Stimulated activated CD8-positive, alpha-beta memory T cell treated with anti-CD3 and anti-CD28 coated beads, Interleukin-2, amount 100 ng/mL, for 48 hours (primary cell): ENCODE measurements at regions not wholly inside any gene's neighbourhood (a gene's known extent, or its start where the extent isn't known, plus 50 kb on each side); places are given as distances from the start of the nearest gene placed in this dataset.
"Not testable (repeated sequence)": the region's sequence is repeated elsewhere in the genome, so short reads cannot be mapped to it uniquely, and the experiment has no call there.

Source experiments
- DNase-seq, 2 donors: peaks; one replicate each; pipeline ENCODE4 v3.0.0-alpha.2; 2020; ENCODE audit warnings: low read depth in 2 of 2

DNA sequence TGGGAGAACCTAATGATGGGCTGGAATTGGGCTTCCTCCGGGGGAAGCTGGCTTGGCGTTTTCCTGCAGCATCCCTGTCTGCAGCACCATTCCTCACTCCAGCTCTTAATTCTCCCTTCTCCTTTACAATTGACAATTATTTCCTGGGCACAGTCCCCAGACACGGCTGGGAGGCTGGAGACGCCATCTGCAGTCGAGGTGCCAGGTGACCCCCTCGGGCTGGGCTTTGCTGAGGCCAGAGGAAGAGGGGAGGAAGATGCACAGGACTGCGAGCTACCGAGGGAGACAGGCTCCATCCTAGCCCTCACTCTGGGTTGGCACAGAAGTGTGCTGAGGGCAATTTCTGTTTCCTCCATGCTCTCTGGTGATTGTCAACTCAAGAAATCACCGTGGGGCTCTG, 453.8 kb downstream of the PTPRU start:
- no peak for DNase-seq

DNA sequence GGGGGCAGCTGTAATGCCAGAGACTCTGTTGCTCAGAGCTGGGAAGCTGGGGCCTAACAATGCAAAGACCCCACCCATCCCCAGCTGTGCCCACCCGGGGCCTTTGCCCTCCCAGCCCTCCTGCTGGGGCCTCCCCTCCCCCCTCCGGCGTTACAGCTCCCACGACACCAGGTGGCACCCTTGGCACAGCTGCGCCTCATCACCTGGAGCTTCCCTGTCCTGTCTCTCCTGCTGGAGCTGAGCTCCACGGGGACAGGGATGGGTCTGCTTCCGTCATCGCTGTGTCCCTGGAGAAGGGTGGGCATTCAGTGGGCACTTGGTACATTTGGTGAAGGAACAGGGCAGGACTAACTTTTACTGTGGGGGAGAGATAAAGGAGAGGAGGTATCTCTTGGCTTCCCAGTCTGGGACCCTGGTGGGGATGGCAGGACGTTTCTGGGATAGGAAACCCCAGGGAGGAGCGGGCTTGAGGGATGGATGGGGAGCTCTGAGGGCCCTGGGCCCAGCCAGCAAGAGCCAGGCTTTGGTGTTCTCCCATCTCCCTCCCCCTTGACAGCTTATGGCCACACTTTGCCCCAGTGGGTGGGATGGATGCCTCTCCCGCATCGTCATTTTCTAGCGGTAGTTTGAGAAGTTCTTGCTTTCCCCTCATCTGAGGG, 453.2 kb downstream of the PTPRU start:
- no peak for DNase-seq

DNA sequence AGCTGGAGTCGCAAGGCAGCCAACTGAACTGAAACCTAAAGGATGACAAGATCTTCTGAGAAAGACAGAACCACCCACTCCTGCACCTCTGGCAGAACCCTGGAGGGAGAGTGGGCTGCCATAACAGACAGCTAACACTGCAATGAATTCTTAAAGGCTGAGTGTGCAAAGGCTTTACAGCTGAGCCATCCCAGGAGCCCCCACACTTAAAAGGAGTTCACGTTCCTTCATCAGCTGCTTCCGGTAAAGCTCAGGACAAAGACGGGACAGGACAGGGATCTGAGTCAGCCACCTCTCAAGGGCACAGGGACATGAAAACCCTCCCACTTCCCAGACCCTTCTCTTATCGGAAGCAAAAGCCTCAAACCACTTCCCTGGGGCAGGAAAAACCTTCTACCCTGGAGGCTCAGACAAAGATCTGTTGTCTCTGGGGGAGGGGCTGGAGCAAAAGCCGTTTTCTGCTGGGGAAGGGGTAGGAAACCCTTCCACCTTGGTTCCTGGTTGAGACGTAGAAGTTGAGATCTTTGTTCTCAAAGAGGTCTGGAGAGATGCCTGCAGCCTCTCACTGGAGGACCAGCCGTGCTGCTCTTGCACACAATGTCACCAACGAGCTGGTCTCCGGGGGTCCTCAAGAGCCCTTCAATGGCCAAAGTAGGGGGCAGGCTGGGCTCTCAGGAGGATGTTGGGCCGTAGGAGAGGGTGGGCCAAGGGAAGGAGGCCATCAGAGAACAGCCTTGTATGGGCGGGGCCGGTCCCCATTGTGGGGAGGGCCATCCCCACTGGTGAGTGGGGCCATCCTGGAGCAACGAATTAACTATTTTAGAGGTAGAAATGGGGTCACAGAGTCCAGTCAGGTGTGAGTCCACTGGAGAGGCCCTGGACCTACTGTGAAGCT, 452.4 kb downstream of the PTPRU start:
- DNase-seq, result no peak

DNA sequence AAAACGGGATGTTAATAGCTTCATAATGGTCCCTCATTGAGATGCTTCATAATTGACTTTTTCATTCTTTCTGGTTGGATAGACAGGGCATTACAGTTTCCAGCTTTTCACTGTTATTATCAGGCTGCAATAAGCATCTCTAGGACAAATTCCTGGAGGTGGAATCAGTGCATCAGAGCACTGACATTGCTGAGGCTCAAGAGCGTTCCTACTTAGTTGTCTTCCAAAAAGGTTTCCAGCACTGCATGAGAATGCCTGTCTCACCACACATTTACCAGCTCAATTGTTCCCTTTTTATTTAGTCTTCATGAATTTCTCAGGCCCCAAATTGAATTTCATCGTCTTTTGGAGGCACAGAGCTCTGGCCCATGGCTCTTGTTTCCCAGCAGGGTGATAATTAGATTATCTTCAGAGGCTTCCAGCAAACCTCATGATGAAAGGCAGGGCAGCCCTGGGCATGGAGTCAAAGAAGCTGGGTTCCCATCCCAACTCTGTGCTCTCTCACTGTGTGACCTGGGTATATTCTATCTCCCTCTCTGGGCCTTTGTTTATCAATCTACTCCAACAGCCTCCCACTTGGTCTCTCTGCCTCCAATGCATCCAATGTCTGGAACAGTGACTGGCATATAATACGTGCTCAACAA, 451.4 kb downstream of the PTPRU start:
- no peak for DNase-seq

DNA sequence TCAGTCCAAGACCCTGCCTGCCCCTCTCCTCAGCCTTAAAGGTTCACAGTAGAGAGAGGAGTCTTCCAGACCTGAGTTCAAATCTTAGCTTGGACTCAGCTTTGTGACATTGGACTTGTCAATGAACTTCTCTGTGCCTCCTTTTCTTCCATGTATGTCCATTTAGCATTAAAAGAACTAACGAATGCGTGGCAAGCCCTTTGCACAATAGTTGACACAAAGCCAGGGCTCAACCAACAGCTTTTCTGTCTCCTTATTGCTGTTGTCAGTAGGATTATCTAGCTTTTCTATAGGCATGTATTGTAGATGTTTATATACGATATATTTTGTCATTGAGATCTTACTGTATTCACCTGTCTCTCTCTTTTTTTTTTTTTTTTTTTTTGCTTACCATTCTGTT, 450.8 kb downstream of the PTPRU start:
- no peak for DNase-seq

DNA sequence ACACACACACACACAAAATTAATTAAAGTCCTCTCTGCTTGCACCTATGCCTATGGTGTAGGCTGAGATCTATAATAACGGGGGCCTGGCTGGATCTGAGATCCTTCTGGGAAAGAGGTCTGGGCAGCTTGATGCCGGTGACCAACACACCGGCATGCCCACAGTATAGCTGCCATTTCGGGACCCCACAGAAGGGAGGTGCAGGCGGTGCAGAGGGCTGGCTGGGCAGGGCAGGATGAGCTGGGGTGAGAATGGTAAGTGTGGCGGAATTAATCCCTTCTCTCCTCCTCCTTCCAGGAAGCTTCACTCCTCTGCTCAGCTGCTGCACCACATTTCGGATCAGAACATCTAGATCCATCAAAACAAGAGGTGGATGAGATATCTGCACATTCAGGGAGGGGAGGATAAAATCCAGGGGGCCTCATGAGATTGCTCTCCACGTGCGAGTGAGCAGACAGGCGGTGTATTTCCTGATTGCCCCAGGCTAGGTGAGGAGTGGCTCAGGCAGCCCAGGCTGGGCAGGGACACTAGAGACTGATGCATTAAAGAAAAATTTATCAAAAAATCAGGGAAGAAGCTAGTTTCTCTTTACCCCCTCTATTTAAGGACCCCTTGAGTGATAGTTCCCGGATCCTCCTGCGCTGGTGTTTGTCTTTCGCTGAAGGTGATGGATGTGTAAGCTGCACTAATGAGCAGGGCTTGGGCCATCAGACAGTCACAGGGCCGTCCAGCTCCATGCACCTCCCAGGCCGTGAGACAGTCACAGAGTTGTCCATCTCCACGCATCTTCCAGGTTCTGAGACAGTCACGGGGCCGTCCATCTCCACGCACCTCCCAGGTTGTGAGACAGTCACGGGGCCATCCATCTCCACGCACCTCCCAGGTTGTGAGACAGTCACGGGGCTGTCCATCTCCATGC, 449.9 kb downstream of the PTPRU start:
- DNase-seq, result no peak

DNA sequence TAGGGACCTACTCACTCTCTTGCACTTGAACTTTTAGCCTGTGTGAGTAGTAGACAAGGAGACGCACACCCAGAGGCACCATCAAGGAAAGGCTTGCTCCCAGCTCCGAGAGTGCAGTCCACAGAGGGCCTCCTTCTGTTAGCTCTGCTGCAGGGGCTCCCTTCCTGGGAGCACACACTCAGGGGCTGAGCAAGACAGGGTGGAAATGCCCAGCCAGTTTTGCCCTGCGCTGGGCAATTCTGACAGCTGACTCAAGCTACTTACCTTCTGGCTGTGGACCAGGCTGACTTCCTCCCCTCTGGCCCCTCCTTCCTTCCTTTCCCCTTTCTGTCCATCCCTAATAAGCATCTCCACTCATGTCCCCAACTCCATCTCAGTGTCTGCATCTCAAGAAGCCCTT, 449.1 kb downstream of the PTPRU start:
- DNase-seq, result no peak

DNA sequence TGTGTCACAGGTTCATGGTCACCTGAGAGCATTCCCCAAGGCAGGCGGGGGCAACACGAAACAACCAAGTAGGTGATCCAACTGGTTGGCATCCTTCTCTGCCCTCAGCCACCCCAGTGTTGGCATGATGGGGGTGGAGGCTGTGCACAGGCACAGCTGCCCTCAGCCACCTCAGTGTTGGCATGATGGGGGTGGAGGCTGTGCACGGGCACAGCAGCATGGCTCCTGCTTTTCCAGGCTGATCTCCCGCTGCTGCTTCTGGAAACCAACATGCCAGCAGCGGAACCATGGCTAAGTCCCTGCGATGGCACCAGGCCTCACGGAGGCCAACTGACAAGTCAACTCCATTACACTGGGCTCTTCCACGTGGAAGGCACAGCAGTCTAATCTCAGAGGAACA, 447.8 kb downstream of the PTPRU start:
- no peak for DNase-seq

DNA sequence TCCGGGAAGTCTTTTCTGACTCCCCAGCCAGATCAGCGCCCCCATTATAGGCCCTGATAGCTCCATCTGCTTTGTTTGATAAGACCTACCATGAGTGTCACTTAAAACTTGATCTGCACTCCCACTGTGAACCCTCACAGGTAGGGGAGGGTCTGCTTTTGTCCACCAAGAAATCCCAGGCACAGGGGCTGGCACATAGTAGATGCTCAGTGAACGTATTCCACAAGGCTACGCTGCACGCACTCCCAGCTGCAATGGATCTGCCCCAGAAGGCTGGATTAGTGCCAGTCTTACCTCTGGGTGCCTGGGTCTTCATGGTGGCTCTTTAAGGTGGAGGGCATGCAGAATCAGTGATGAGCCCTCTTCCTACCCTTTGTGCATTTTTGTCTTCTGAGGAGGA, 447.1 kb downstream of the PTPRU start:
- no peak for DNase-seq

DNA sequence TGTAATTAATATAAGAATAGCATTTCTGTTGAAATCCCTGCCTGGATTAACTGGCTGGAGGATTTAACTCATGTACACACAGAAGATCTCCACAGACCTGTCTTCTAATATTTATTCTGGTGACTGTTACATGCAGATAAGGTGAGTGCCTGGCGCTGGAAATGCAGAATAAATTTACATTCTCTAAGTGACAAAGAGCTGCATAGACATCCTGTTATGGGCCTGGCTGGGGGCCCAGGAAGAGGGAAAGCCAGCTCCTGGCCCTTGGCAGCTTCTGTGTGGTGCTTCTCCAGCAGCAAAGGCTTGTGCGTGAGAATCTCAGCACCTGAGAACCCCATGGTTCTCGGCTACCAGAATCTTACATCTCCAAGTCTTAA, 446.6 kb downstream of the PTPRU start:
- no peak for DNase-seq

DNA sequence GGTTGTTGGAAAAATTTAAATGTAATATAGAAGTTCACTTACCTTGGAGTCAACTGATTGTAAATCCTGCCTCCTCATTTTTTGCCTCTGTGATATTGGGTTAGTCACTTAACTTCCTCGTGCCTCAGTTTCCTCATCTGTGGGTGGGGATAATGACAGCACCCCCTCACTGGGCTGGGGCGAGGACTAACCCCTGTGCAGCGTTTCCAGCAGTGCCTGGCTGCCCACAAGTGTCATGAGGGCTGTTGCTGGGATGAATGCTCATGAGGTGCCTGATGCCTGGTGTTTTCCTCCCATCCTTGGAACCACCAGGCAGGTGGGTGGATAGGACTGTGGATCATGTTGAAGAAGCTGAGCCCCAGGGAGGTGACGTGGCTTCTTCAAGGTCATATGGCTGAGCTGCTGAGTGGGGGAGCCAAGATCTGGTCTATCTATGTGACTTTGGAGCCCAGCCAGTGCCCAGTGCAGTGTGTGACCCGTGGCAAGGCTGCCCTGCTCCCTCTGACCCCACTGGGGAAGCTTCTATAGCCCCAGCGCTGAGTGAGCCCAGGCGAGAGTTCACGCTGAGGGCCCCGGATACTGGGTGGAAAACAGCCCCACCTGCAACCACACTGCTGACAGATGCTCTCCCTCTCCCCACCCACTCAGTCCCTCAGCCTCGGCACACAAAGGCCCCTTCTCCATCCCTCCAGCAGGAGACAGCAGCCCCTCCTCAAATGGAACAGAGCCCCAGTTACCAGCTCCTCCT, 446.0 kb downstream of the PTPRU start:
- DNase-seq, result no peak

DNA sequence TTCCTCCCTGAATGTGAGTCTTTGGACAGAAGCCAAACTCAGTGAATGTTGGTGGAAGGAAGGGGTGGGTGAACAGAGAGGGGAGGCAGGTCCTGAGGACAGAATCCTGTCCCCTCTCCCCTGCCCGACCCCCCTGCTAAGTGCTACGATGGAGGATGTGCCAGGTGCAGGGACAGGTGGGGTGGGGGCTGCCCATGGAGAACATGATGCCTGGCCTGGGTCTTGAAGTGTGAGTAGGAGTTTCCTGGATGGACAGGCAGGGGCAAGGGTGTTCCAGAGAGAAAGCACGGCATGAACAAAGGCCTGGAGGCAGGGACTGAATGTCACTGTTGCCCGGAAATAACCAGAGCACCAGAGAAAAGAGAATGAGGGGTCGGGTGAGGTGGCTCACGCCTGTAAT, 445.1 kb downstream of the PTPRU start:
- not testable (repeated sequence) for DNase-seq

DNA sequence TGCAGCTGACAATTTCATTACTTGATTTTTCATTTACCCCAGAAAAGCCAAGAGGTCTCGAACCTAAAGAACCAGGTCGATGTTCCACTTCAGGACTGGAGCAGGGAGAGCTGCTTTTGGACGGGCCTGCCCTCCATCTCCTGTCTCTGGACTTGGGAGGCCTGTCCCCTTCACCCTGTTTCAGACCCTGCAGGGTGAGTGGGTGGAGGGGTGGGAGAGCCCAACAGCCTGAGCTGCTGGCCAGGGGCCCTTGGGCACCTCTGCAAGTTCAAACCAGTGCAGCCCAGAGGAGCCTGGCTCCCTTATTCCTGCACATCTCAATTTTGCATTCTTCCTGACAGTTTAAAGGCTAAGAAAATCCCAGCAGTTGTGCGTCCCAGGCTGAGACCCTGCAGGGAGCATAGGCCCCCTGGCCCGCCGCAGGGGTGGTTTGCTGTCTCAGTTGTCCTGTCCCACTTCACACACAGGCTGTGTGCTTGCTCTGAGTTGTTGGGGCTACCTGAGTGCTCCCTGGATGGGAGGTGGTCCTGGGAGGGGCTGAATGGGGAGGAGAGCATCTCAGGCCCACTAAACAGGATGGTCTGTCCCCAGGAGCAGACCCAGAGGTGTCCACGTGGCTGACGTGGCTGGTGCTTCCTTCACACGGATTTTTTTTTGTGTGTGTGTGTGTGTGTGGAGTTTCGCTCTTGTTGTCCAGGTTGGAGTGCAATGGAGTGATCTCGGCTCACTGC, 443.7 kb downstream of the PTPRU start:
- no peak for DNase-seq

DNA sequence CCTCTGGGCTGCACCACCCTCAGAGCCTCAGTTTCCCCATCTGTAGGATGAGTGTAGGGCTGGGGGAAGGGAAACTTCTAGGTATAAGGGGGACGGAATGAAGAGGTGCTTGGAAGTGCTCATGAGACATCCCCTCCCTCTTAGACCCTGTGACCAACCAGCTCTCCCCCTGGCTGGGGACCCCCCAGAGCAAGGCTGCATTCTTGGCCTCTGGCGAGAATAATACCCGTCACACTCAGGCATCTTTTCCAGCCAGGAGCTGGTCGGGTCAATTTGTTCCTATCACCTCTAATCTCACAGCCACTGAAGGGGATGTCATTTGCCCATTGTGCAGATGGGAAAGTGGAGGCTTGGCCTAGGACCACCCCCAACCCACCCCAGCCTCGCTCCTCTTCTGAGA, 443.0 kb downstream of the PTPRU start:
- no peak for DNase-seq

DNA sequence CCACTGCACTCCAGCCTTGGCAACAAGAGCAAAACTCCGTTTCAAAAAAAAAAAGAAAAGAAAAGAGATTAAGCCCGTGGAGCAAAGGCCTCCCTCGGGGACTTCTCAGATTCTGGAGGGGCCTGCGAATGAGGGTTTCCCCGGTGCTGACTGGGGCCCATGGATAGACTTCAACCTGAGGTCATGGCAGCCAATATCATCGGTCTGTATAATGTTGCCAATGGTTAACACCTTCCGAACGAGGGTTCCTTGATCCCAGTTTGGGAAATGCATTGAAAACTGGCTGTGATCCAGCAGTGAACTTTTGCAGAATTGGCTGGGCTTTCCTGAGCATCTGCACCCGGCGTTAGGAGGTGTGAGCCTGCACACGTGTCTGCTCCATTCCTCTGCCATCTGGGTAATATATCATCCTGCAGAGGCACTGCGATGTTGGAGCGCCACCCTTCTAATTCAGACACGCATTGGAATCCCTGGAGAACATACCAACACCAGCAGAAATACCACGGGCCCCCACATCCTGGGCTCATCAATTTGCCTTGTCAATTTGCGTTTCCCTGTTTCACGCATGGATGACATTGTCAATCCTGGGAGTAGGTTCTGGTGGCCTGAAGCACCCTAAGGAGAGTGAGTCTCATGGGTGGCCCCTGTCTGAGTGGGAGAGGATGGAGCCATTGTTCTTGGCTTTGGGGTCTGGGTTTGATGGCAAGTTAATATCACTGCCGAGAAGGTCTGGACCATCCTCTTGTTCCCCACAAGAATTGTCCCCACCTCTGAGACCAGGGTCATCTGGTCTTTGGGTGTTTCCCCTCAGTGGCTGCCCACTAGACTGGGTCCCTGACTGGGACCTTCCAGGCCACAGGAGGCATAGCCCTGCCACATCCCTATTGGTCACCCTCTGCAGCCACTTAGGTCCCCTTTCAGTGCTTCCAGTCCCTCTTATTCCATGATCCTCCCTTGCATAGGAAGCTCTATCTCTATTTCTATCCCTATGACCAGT, 441.0 kb downstream of the PTPRU start:
- no peak for DNase-seq

DNA sequence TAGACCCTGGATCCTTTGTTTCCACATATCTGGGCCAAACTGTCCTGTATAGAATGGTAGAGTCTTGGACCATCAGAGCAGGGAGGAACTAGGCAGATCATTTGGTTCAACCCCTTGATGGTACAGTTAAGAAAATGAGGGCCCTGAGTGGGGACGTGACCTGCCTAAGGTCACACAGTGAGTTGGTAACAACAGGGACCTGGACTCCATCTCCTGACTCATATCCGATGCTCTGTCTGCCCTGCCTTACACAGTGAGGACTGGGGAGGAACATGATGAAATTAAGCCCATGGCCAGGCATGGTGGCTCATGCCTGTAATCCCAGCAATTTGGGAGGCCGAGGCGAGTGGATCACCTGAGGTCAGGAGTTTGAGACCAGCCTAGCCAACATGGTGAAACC, 440.2 kb downstream of the PTPRU start:
- DNase-seq, result no peak

DNA sequence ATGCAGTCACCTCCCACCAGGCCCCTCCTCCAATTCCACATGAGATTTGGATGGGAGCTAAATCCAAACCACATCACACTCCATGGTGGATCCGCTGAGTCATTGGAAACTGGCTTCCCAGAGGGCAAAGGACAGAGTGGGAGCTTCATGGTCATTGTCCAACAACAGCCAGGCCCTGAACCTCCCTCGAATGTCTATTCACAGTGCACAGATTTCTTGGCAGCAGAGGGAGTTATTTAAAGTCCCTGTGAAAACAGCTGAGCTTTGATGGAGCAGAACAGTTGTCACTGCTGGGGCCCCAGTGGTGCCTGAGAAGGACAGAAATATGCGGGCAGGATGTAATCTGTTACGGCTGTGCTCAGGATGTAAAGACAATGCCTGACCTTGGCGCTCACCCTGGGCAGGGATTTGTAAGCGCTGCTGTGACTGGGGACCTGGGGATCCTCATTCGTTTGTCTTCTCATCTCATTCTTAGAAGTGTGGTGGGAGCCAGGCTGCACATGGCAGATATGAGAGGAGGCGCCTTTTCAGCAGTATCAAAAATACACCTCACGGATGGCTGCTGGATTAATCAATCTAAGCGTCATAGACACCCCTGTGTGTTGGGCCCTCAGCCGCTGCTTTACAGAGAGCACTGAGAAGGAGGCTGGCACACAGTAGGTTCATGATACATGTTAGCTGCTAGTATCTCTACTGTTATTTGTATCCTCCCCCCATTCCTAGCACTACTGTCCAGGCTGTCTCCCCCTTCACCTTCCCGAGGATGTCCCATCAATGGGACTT, 439.4 kb downstream of the PTPRU start:
- no peak for DNase-seq

DNA sequence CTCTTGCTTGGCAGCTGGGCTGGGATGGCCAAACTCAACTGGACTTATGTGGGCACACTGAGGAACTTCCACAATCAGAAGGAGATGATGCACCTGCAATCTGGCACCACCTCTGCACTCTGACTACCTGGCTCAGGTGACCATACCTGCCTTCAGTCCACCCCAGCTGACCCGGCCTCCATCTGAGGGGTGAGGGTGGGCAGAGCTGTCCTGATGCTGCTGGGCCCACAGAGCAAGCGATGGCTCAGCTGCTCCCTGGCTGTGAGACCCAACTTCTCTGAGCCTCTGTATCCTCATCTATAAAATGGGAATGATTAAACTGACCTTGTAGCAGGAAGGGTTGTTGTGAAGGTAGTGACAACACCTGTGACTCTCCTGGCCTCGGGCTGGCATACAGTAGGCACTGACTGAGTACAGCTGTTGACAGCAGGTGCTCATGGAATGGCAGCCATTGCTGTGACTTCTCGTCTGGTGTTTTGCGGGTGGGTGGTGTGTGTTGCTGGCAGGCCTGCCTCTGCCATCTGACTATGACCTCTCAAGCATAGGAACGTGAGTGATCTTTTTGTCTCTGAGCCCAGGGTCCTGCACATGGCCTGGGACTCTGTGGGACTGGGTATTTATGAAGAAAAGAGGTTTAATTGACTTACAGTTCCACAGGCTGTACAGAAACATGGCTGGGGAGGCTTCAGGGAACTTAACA, 438.5 kb downstream of the PTPRU start:
- no peak for DNase-seq
